HCT116 (cell line): ENCODE measurements at regions not wholly inside any gene's neighbourhood (a gene's known extent, or its start where the extent isn't known, plus 50 kb on each side); places are given as distances from the start of the nearest gene placed in this dataset.

Source experiments
- ATAC-seq: fragments of 200-7000 bp; cut with Tn5 transposase; 2 replicates; pipeline ENCODE4 v1.9.1; 2020; ENCODE audit warnings: mild to moderate bottlenecking, moderate library complexity
- BruUV-seq: library from RNA; stranded (reverse); fragments of 400-500 nt; replicated peaks from 2 replicates; lab custom pipeline; 2021; lab: Mats Ljungman, UMichigan
- CTCF ChIA-PET: fragments of 300-600 bp; sonication (Branson Sonifier 250); formaldehyde crosslinking; loops from one replicate; lab custom pipeline; 2021; ENCODE audit warnings: antibody characterized with exemption; lab: Charles Lee
- POLR2A ChIA-PET: fragments of 300-600, 350-600 bp; sonication (Branson Sonifier 250); formaldehyde crosslinking; loops from one replicate; lab custom pipeline; 2021; ENCODE audit warnings: antibody characterized with exemption; lab: Charles Lee
- RAD21 ChIA-PET, 2 experiments: fragments of 300-600 bp; sonication (Branson Sonifier 250); formaldehyde crosslinking; loops; one replicate each; lab custom pipeline; 2023; ENCODE audit warnings: low total read pairs in 2 of 2; ENCODE audit not compliant: uncharacterized antibody in 2 of 2, unreplicated experiment in 2 of 2, low non-redundant PET in 1 of 2; lab: Charles Lee
- DNase-seq: peaks from one replicate; pipeline ENCODE4 v3.0.0-alpha.2; 2010; ENCODE audit warnings: low read depth, low spot score
- H2AFZ ChIP-seq: fragments of 200-600 bp; shearing (Covaris generic), sonication (generic); 2 replicates; pipeline ENCODE4 v1.6.1; 2017; ENCODE audit warnings: low read depth, mixed run types, mixed read lengths, antibody characterized with exemption, low read length; ENCODE audit not compliant: poor library complexity, severe bottlenecking
- H3K27ac ChIP-seq: 2 replicates; pipeline ENCODE4 v1.5.1; 2012; ENCODE audit warnings: low read depth, low read length
- H3K27me3 ChIP-seq: fragments of 200-600 bp; sonication (generic); 2 replicates; pipeline ENCODE4 v1.6.1; 2016; ENCODE audit warnings: mixed run types, low read length, mixed read lengths; ENCODE audit not compliant: insufficient read depth
- H3K36me3 ChIP-seq, 2 experiments: fragments of 200-500 bp in 1 of 2; fragments of 200-600 bp in 1 of 2; sonication (Bioruptor generic) in 1 of 2; sonication (generic) in 1 of 2; 2 replicates each; pipeline versions ENCODE4 v1.5.1 to v1.6.1; 2014 to 2016; ENCODE audit warnings: low read length in 2 of 2, inconsistent platforms in 1 of 2, mixed read lengths in 1 of 2, mixed run types in 1 of 2; ENCODE audit not compliant: insufficient read depth in 2 of 2, control insufficient read depth in 1 of 2
- H3K4me1 ChIP-seq, 2 experiments: fragments of 200-600 bp in 1 of 2; sonication (generic) in 1 of 2; 2 replicates each; pipeline versions ENCODE4 v1.5.1 to v1.6.1; 2012 to 2017; ENCODE audit warnings: low read length in 2 of 2, inconsistent platforms in 1 of 2, mild to moderate bottlenecking in 1 of 2, mixed read lengths in 1 of 2, mixed run types in 1 of 2, moderate library complexity in 1 of 2; ENCODE audit not compliant: insufficient read depth in 2 of 2, control insufficient read depth in 1 of 2
- H3K4me2 ChIP-seq: fragments of 200-600 bp; sonication (generic); 2 replicates; pipeline ENCODE4 v1.6.1; 2017; ENCODE audit warnings: mixed run types, low read length, mixed read lengths
- H3K4me3 ChIP-seq, 2 experiments: fragments of 200-600 bp in 1 of 2; sonication (generic) in 1 of 2; replicated peaks in 1 of 2; 2 replicates each; pipeline ENCODE4 v1.5.1; 2011 to 2016; ENCODE audit warnings: low read length in 2 of 2, control low read depth in 1 of 2, low read depth in 1 of 2, mild to moderate bottlenecking in 1 of 2, mixed read lengths in 1 of 2, mixed run types in 1 of 2
- H3K79me2 ChIP-seq: fragments of 200-600 bp; sonication (generic); 2 replicates; pipeline ENCODE4 v1.6.1; 2017; ENCODE audit warnings: mild to moderate bottlenecking, mixed run types, low read length, moderate library complexity, mixed read lengths; ENCODE audit not compliant: insufficient read depth
- H3K9ac ChIP-seq: fragments of 200-600 bp; sonication (generic); 2 replicates; pipeline ENCODE4 v1.6.1; 2016; ENCODE audit warnings: low read length, mixed read lengths
- H3K9me2 ChIP-seq: fragments of 200-600 bp; sonication (generic), shearing (Covaris generic); 2 replicates; pipeline ENCODE4 v1.6.1; 2017; ENCODE audit warnings: mixed run types, mild to moderate bottlenecking, moderate library complexity; ENCODE audit not compliant: insufficient read depth
- H3K9me3 ChIP-seq, 2 experiments: fragments of 200-500 bp in 1 of 2; fragments of 200-600 bp in 1 of 2; sonication (Bioruptor generic) in 1 of 2; sonication (generic) in 1 of 2; 2 replicates each; pipeline ENCODE4 v1.6.1; 2014 to 2017; ENCODE audit warnings: low read length in 2 of 2, mixed read lengths in 2 of 2, inconsistent platforms in 1 of 2, low read depth in 1 of 2, mild to moderate bottlenecking in 1 of 2, mixed run types in 1 of 2, moderate library complexity in 1 of 2; ENCODE audit not compliant: control insufficient read depth in 1 of 2, insufficient read depth in 1 of 2
- H4K20me1 ChIP-seq: fragments of 200-600 bp; sonication (generic), shearing (Covaris generic); 2 replicates; pipeline ENCODE4 v1.6.1; 2017; ENCODE audit warnings: mixed run types, mild to moderate bottlenecking, moderate library complexity; ENCODE audit not compliant: insufficient read depth
- CBX3 ChIP-seq: IDR thresholded peaks from 2 replicates; pipeline ENCODE4 v1.6.1; 2012; ENCODE audit warnings: low read depth
- CEBPB ChIP-seq: IDR thresholded peaks from 2 replicates; pipeline ENCODE4 v1.6.1; 2012; ENCODE audit warnings: low read depth
- EGR1 ChIP-seq: IDR thresholded peaks from 2 replicates; pipeline ENCODE4 v1.6.1; 2012; ENCODE audit warnings: low read depth
- ELF1 ChIP-seq: IDR thresholded peaks from 2 replicates; pipeline ENCODE4 v1.6.1; 2012; ENCODE audit warnings: low read depth, borderline replicate concordance
- EZH2 ChIP-seq: fragments of 200-600 bp; sonication (generic); IDR thresholded peaks from 2 replicates; pipeline ENCODE4 v1.6.1; 2017; ENCODE audit warnings: antibody characterized with exemption, mixed run types
- JUND ChIP-seq: IDR thresholded peaks from 2 replicates; pipeline ENCODE4 v1.6.1; 2012
- POLR2A ChIP-seq: IDR thresholded peaks from 2 replicates; pipeline ENCODE4 v1.7.0; 2011; ENCODE audit warnings: borderline replicate concordance; ENCODE audit not compliant: insufficient read depth, insufficient read length; ENCODE audit errors: extremely low read depth
- POLR2AphosphoS5 ChIP-seq: IDR thresholded peaks from 2 replicates; pipeline ENCODE4 v1.6.1; 2011; ENCODE audit warnings: mild to moderate bottlenecking, low read depth, low read length, moderate library complexity
- RAD21 ChIP-seq: IDR thresholded peaks from 2 replicates; pipeline ENCODE4 v1.6.1; 2012; ENCODE audit warnings: low read depth, mild to moderate bottlenecking
- SIN3A ChIP-seq: IDR thresholded peaks from 2 replicates; pipeline ENCODE4 v1.6.1; 2012; ENCODE audit warnings: low read depth
- SRF ChIP-seq: IDR thresholded peaks from 2 replicates; pipeline ENCODE4 v1.6.1; 2012; ENCODE audit warnings: low read depth
- TCF7L2 ChIP-seq: IDR thresholded peaks from 2 replicates; pipeline ENCODE4 v1.7.0; 2011; ENCODE audit warnings: borderline replicate concordance, inconsistent platforms; ENCODE audit not compliant: insufficient read depth, insufficient read length; ENCODE audit errors: extremely low read depth
- YY1 ChIP-seq: IDR thresholded peaks from 2 replicates; pipeline ENCODE4 v1.6.1; 2011; ENCODE audit warnings: low read length, low read depth, moderate library complexity, mild to moderate bottlenecking; ENCODE audit not compliant: insufficient replicate concordance; ENCODE audit errors: extremely low read depth
- ZFX ChIP-seq: fragments of 450-650 bp; IDR thresholded peaks from 2 replicates; pipeline ENCODE4 v1.6.1; 2017
- ZNF274 ChIP-seq: fragments of 200-500 bp; sonication (Bioruptor generic); IDR thresholded peaks from 2 replicates; pipeline ENCODE4 v1.6.1; 2014; ENCODE audit warnings: mild to moderate bottlenecking, low read depth, low read length, inconsistent platforms
- intact Hi-C: fragments of 100-400 bp; cut with micrococcal nuclease; formaldehyde crosslinking; loops from 2 replicates; pipeline ENCODE4 v1.10.0; 2022
- TF ChIP-seq, protein P1 (sequence below), 3 experiments: fragments of 200-600 bp in 1 of 3; sonication (generic) in 1 of 3; IDR thresholded peaks in 2 of 3; conservative IDR thresholded peaks in 1 of 3; 2 replicates each; pipeline ENCODE4 v1.5.1; 2012 to 2017; ENCODE audit warnings: low read depth in 2 of 3, low read length in 2 of 3, antibody characterized with exemption in 1 of 3, borderline replicate concordance in 1 of 3, control low read depth in 1 of 3, mild to moderate bottlenecking in 1 of 3, mixed read lengths in 1 of 3, mixed run types in 1 of 3, moderate library complexity in 1 of 3; ENCODE audit not compliant: insufficient read depth in 1 of 3
- TF ChIP-seq, protein P2 (sequence below): IDR thresholded peaks from 2 replicates; pipeline ENCODE4 v1.6.1; 2011; ENCODE audit warnings: mild to moderate bottlenecking, low read length, moderate library complexity; ENCODE audit not compliant: insufficient replicate concordance; ENCODE audit errors: extremely low read depth
- TF ChIP-seq, protein P3 (sequence below): IDR thresholded peaks from 2 replicates; pipeline ENCODE4 v1.6.1; 2012

DNA sequence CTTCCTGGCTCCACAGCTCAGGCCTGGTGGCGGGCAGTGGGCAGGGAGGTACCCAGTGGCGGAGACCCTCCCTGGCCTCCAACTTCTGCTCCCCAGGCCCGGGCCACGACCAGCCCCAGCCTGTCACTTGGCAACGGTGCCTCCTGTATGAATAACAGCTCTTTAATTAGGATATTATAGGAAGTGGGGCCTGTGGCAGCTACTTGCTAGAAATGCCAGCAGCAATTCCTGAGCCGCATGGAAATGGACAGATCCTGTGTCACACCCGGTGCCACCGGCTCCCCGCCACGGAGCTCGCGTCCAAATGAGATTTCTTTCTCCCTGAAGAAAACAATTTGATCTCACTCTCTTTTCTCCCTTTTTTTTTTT, 104.5 kb downstream of the CHST1 start:
- H3K36me3 ChIP-seq = no peaks in the 10 kb centered on the region
- H3K9me3 ChIP-seq = no peaks in the 10 kb centered on the region
- no peaks in the 10 kb centered on the region for H3K79me2 ChIP-seq
- no peaks in the 10 kb centered on the region for H4K20me1 ChIP-seq
- ChIA-PET CTCF (no interaction called here), POLR2A (no interaction called here), RAD21 (no interaction called here)
- BruUV-seq = no TSS peak
- H3K4me3 ChIP-seq = no peak overlapping the region
- TF ChIP-seq POLR2AphosphoS5 (no peak), ZNF274 (no peak), TCF7L2 (no peak), SIN3A (no peak), EZH2 (no peak), YY1 (no peak), SRF (no peak), EGR1 (no peak), POLR2A (no peak), CBX3 (no peak), JUND (no peak), CEBPB (no peak), ELF1 (no peak), RAD21 (no peak), ZFX (no peak)
- TF ChIP-seq, protein P1, sequence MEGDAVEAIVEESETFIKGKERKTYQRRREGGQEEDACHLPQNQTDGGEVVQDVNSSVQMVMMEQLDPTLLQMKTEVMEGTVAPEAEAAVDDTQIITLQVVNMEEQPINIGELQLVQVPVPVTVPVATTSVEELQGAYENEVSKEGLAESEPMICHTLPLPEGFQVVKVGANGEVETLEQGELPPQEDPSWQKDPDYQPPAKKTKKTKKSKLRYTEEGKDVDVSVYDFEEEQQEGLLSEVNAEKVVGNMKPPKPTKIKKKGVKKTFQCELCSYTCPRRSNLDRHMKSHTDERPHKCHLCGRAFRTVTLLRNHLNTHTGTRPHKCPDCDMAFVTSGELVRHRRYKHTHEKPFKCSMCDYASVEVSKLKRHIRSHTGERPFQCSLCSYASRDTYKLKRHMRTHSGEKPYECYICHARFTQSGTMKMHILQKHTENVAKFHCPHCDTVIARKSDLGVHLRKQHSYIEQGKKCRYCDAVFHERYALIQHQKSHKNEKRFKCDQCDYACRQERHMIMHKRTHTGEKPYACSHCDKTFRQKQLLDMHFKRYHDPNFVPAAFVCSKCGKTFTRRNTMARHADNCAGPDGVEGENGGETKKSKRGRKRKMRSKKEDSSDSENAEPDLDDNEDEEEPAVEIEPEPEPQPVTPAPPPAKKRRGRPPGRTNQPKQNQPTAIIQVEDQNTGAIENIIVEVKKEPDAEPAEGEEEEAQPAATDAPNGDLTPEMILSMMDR (IDR thresholded peaks at IDR 0.05 in 2 of 3, conservative IDR thresholded peaks at IDR 0.05 in 1 of 3; ENCODE audit: borderline replicate concordance in 1 of 3, insufficient read depth in 1 of 3, low read depth in 2 of 3, low read length in 2 of 3) = no peak
- TF ChIP-seq, protein P2, sequence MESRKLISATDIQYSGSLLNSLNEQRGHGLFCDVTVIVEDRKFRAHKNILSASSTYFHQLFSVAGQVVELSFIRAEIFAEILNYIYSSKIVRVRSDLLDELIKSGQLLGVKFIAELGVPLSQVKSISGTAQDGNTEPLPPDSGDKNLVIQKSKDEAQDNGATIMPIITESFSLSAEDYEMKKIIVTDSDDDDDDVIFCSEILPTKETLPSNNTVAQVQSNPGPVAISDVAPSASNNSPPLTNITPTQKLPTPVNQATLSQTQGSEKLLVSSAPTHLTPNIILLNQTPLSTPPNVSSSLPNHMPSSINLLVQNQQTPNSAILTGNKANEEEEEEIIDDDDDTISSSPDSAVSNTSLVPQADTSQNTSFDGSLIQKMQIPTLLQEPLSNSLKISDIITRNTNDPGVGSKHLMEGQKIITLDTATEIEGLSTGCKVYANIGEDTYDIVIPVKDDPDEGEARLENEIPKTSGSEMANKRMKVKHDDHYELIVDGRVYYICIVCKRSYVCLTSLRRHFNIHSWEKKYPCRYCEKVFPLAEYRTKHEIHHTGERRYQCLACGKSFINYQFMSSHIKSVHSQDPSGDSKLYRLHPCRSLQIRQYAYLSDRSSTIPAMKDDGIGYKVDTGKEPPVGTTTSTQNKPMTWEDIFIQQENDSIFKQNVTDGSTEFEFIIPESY = no peak
- TF ChIP-seq, protein P3, sequence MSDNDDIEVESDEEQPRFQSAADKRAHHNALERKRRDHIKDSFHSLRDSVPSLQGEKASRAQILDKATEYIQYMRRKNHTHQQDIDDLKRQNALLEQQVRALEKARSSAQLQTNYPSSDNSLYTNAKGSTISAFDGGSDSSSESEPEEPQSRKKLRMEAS = no peak
- ATAC-seq (no peak), DNase-seq (no peak)
- peaks cover 16% of the 10 kb centered on the region for H3K27me3 ChIP-seq
- peaks cover 0 to 9% of the 10 kb centered on the region in 2 experiments; a peak in 2 of 4 replicates for H3K4me1 ChIP-seq
- H2AFZ ChIP-seq = no peak overlapping the region
- intact Hi-C loops = no loop called here
- H3K4me2 ChIP-seq = no peak overlapping the region
- no peak overlapping the region for H3K27ac ChIP-seq
- H3K9me2 ChIP-seq = no peaks in the 10 kb centered on the region
- H3K9ac ChIP-seq = no peak overlapping the region
